HG03575 (cell line): ENCODE measurements at regions not wholly inside any gene's neighbourhood (a gene's known extent, or its start where the extent isn't known, plus 50 kb on each side); places are given as distances from the start of the nearest gene placed in this dataset.

Experiments
- ATAC-seq: cut with Tn5 transposase; IDR thresholded peaks from one replicate; pipeline ENCODE4 v1.9.1; 2021; ENCODE audit not compliant: unreplicated experiment, insufficient number of reproducible peaks, low FRiP score; ENCODE audit errors: extremely low read depth

- no peak for ATAC-seq
These were observed 100.2 kb upstream of the KCNG1 start for GRCh38 chr20:51122931-51123658.

GRCh38 chr20:51121901-51122412 is 99.0 kb upstream of the KCNG1 start:
- ATAC-seq = no peak

- ATAC-seq = no peak
These were observed 98.4 kb upstream of the KCNG1 start for GRCh38 chr20:51121272-51121671.

- ATAC-seq = no peak
These were observed 98.0 kb upstream of the KCNG1 start for GRCh38 chr20:51120868-51121267.

- ATAC-seq = no peak
These were observed 97.5 kb upstream of the KCNG1 start for GRCh38 chr20:51120438-51120837.

- ATAC-seq = no peak
These were observed 97.0 kb upstream of the KCNG1 start for GRCh38 chr20:51119914-51120313.

GRCh38 chr20:51118985-51119527 is 96.1 kb upstream of the KCNG1 start:
- ATAC-seq = no peak

GRCh38 chr20:51118216-51118615 is 95.3 kb upstream of the KCNG1 start:
- ATAC-seq = no peak

GRCh38 chr20:51116765-51117686 is 94.1 kb upstream of the KCNG1 start:
- no peak for ATAC-seq

- no peak for ATAC-seq
These were observed 88.4 kb upstream of the KCNG1 start for GRCh38 chr20:51111290-51111689.

- ATAC-seq = no peak
These were observed 85.9 kb upstream of the KCNG1 start for GRCh38 chr20:51108638-51109363.

- no peak for ATAC-seq
These were observed 83.1 kb upstream of the KCNG1 start for GRCh38 chr20:51106011-51106410.

- no peak for ATAC-seq
These were observed 82.3 kb upstream of the KCNG1 start for GRCh38 chr20:51104960-51105920.

- ATAC-seq = no peak
These were observed 77.7 kb upstream of the KCNG1 start for GRCh38 chr20:51100617-51101016.

GRCh38 chr20:51098284-51098810 is 75.4 kb upstream of the KCNG1 start:
- ATAC-seq = no peak

- no peak for ATAC-seq
These were observed 74.6 kb upstream of the KCNG1 start for GRCh38 chr20:51097351-51098120.

- no peak for ATAC-seq
These were observed 73.8 kb upstream of the KCNG1 start for GRCh38 chr20:51096582-51097267.
